ENCODE measurements at regions not wholly inside any gene's neighbourhood (a gene's known extent, or its start where the extent isn't known, plus 50 kb on each side); places are given as distances from the start of the nearest gene placed in this dataset.

DNA sequence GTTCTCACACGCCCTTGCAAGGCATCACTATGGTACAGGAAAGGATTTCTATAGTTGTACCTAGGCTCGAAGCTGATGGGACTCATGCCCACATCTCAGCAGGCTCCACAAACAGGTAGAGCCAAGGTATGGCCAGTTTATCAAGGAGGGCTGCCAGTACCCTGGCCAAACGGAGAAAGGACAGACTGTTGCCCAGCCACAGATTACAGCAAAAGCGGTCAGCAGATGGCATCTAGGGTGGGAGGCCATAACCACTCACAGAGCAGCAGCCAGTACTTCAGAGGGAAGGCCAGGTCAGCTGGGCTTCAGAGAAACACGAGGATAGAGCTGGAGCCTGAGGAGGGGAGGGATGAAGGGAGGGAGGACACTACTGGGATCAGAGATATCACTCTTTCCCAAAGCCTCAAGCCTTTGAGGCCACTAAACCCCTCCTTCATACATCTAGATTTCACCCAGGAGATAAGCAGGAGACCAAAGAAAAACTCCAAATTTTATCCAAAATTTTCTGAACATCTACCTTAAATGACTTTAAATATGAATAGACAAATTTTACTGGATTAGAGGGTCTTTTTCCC is 904.2 kb upstream of the NXPH2 start:
- TF ChIP-seq POLR2AphosphoS5 (IDR thresholded peaks at IDR 0.05; ENCODE audit: insufficient read depth in 1 of 2, low read depth in 1 of 2): no peak
- no peak for TF ChIP-seq POLR2A (IDR thresholded peaks at IDR 0.05)
- TF ChIP-seq, protein P1, sequence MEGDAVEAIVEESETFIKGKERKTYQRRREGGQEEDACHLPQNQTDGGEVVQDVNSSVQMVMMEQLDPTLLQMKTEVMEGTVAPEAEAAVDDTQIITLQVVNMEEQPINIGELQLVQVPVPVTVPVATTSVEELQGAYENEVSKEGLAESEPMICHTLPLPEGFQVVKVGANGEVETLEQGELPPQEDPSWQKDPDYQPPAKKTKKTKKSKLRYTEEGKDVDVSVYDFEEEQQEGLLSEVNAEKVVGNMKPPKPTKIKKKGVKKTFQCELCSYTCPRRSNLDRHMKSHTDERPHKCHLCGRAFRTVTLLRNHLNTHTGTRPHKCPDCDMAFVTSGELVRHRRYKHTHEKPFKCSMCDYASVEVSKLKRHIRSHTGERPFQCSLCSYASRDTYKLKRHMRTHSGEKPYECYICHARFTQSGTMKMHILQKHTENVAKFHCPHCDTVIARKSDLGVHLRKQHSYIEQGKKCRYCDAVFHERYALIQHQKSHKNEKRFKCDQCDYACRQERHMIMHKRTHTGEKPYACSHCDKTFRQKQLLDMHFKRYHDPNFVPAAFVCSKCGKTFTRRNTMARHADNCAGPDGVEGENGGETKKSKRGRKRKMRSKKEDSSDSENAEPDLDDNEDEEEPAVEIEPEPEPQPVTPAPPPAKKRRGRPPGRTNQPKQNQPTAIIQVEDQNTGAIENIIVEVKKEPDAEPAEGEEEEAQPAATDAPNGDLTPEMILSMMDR (IDR thresholded peaks at IDR 0.05): no peak

Measured in vagina (tissue), 2 donors.